Upper lobe of left lung (tissue), 6 donors: ENCODE measurements at regions not wholly inside any gene's neighbourhood (a gene's known extent, or its start where the extent isn't known, plus 50 kb on each side); places are given as distances from the start of the nearest gene placed in this dataset.

Experiments
- ATAC-seq, 2 donors: fragments of 200-7000 bp; cut with Tn5 transposase; one replicate each; pipeline ENCODE4 v1.9.1; 2022; ENCODE audit warnings: mild to moderate bottlenecking in 2 of 2, moderate library complexity in 2 of 2; ENCODE audit not compliant: low FRiP score in 2 of 2
- DNase-seq, 2 donors: peaks; one replicate each; pipeline ENCODE4 v3.0.0-alpha.2; 2019 to 2020
- H3K27ac ChIP-seq, 4 donors: fragments of 200-600 bp; sonication (generic); one replicate each; pipeline ENCODE4 v1.5.1; 2016 to 2019
- H3K27me3 ChIP-seq, 4 donors: fragments of 200-600 bp; sonication (generic); one replicate each; pipeline ENCODE4 v1.5.1; 2017 to 2019
- H3K36me3 ChIP-seq, 4 donors: fragments of 200-600 bp; sonication (generic); one replicate each; pipeline ENCODE4 v1.5.1; 2016 to 2019
- H3K4me1 ChIP-seq, 4 donors: fragments of 200-600 bp; sonication (generic); one replicate each; pipeline ENCODE4 v1.5.1; 2018 to 2019
- H3K4me3 ChIP-seq, 4 donors: fragments of 200-600 bp; sonication (generic); one replicate each; pipeline ENCODE4 v1.5.1; 2017 to 2019; ENCODE audit warnings: mild to moderate bottlenecking in 2 of 4, moderate library complexity in 1 of 4
- H3K9me3 ChIP-seq, 4 donors: fragments of 200-600 bp; sonication (generic); one replicate each; pipeline ENCODE4 v1.5.1; 2018 to 2019
- CTCF ChIP-seq, 6 experiments: fragments of 450-650 bp in 4 of 6; fragments of 200-600 bp in 2 of 6; sonication (generic) in 2 of 6; IDR thresholded peaks; one replicate each; pipeline ENCODE4 v1.5.1; 2016 to 2019; ENCODE audit warnings: antibody characterized with exemption in 6 of 6
- EP300 ChIP-seq, 4 donors: sonication (generic); formaldehyde crosslinking; IDR thresholded peaks; one replicate each; pipeline ENCODE4 v1.5.1; 2017; ENCODE audit warnings: antibody characterized with exemption in 4 of 4, control low read depth in 2 of 4
- POLR2A ChIP-seq, 4 donors: fragments of 450-650 bp; IDR thresholded peaks; one replicate each; pipeline ENCODE4 v1.5.1; 2016 to 2017; ENCODE audit warnings: antibody characterized with exemption in 4 of 4, mild to moderate bottlenecking in 2 of 4
- POLR2AphosphoS5 ChIP-seq, 2 donors: sonication (generic); formaldehyde crosslinking; IDR thresholded peaks; one replicate each; pipeline ENCODE4 v1.5.1; 2017; ENCODE audit warnings: antibody characterized with exemption in 2 of 2
- WGBS, 2 donors: methylation state at CpG; one replicate each; pipeline ENCODE4 v1.1.5; 2017 to 2018; 5-methylcytosine and 5-hydroxymethylcytosine counted together
- donor health status: DM: no; HTN: no; CAD: no; lungs with moderate emphysema.
- donor health status: DM: no; HTN: yes; CAD: no; lungs with severe emphysema.

- Histone ChIP-seq H3K27me3 (no peaks in the 10 kb centered on the region), H3K9me3 (no peaks in the 10 kb centered on the region), H3K27ac (peak overlapping the region; percentile 67 to 89 (median 82)), H3K4me3 (peak overlapping the region in 3 of 4 donors; percentile 9 to 32 (median 27)), H3K4me1 (peaks cover 0 to 25% (median 15%) of the 10 kb centered on the region in 4 donors), H3K36me3 (no peaks in the 10 kb centered on the region)
- WGBS, 2 donors: 33 to 39% methylated on average over 5 of the region's 5 CpGs
- DNase-seq (no peak), ATAC-seq (peak in 1 of 2 donors; percentile 75)
- TF ChIP-seq EP300 (IDR thresholded peaks at IDR 0.05): no peak
- peak in 1 of 2 donors; percentile 62 for TF ChIP-seq POLR2AphosphoS5 (IDR thresholded peaks at IDR 0.05)
- no peak for TF ChIP-seq POLR2A (IDR thresholded peaks at IDR 0.05)
- no peak for TF ChIP-seq CTCF (IDR thresholded peaks at IDR 0.05)
Observed at GRCh38 chr4:81566161-81566591, 94.5 kb upstream of the RASGEF1B start.

DNA sequence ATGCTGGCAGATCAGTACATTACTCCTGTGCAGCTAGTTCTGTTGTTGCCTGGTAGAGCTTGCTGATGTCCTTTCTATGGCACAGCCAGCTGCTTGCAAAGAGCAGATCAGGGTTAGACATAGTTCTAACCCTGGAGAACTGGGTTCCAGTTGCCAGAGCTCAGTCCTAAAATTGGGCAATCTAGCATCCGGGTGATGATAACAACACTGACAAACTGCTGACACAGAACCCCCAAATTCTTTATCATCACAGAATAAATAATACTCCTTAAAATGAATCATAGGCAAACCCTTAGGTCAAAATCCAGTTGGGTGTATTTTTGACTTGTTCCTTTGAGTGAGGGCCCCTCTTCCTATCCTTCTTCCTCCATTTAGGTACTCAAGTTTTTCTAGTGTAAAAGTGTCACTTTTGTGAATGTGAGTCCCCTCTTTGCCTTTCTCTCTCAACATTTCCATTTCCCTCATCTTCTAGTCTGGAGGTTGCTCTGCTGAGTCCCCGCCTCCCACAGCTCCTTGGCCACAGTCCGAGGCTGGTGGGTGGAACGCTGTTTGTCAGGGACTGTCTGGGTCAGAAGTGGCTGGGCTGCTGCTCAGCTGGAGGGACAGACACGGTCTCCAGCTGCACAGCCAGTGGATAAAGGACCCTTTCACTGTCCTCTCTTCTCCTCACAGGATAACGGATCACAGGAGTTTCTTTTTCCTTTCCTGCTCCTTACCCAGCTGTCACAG is 93.6 kb upstream of the RASGEF1B start:
- Histone ChIP-seq H3K9me3 (no peaks in the 10 kb centered on the region), H3K4me1 (peaks cover 0 to 25% (median 15%) of the 10 kb centered on the region in 4 donors), H3K27me3 (no peaks in the 10 kb centered on the region), H3K4me3 (peak overlapping the region in 3 of 4 donors; percentile 9 to 32 (median 27)), H3K27ac (peak overlapping the region; percentile 67 to 89 (median 82)), H3K36me3 (no peaks in the 10 kb centered on the region)
- WGBS, 2 donors: 35 to 41% methylated on average over 6 of the region's 6 CpGs
- ATAC-seq (peak; percentile 86 to 96), DNase-seq (peak; percentile 58 to 73)
- TF ChIP-seq POLR2AphosphoS5 (IDR thresholded peaks at IDR 0.05) (peak; percentile 56 to 82), POLR2A (IDR thresholded peaks at IDR 0.05) (peak in 2 of 4 donors; percentile 15 to 82), CTCF (IDR thresholded peaks at IDR 0.05) (no peak), EP300 (IDR thresholded peaks at IDR 0.05) (no peak)

GRCh38 chr4:81564025-81564424 is 92.3 kb upstream of the RASGEF1B start:
- TF ChIP-seq POLR2A (IDR thresholded peaks at IDR 0.05) (no peak), EP300 (IDR thresholded peaks at IDR 0.05) (no peak), CTCF (IDR thresholded peaks at IDR 0.05) (no peak), POLR2AphosphoS5 (IDR thresholded peaks at IDR 0.05) (no peak)

DNA sequence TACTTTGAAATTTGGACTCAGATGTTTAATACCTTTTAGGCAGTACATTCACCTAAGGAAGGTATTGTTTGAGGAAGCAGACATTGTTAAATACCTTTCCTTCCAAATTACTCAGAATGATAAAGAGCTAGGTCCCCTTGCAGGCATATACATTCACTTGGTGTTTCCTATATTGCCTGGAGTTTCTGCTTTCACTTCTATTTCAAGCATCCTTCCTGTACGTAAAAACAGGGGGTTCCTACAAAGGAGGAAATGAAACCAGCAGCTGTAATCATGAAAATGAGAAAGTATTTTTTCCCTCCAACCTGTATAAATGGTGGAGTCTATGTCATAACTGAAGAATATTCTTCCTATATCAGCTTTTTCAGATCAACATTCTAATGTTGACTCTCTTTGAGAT is 90.4 kb upstream of the RASGEF1B start:
- Histone ChIP-seq H3K9me3 (no peaks in the 10 kb centered on the region), H3K36me3 (no peaks in the 10 kb centered on the region), H3K27ac (no peak overlapping the region), H3K4me3 (no peak overlapping the region), H3K27me3 (no peaks in the 10 kb centered on the region), H3K4me1 (peaks cover 0 to 25% (median 15%) of the 10 kb centered on the region in 4 donors)
- 44 to 59% methylated on average over 1 of the region's 1 CpG for WGBS, 2 donors
- TF ChIP-seq POLR2AphosphoS5 (IDR thresholded peaks at IDR 0.05) (no peak), EP300 (IDR thresholded peaks at IDR 0.05) (no peak), CTCF (IDR thresholded peaks at IDR 0.05) (no peak), POLR2A (IDR thresholded peaks at IDR 0.05) (no peak)
- ATAC-seq (peak in 1 of 2 donors; percentile 30), DNase-seq (no peak)

More at GRCh38 chr4:81564025-81564424, 92.3 kb upstream of the RASGEF1B start:
- no peak overlapping the region for H3K4me3 ChIP-seq
- ATAC-seq: no peak
- H3K4me1 ChIP-seq: peaks cover 0 to 25% (median 15%) of the 10 kb centered on the region in 4 donors
- no peaks in the 10 kb centered on the region for H3K9me3 ChIP-seq
- WGBS, 2 donors: 80 to 85% methylated on average over 3 of the region's 3 CpGs
- DNase-seq: no peak
- no peak overlapping the region for H3K27ac ChIP-seq
- H3K27me3 ChIP-seq: no peaks in the 10 kb centered on the region
- no peaks in the 10 kb centered on the region for H3K36me3 ChIP-seq
